Esophagus muscularis mucosa (tissue), 4 donors: ENCODE measurements at regions not wholly inside any gene's neighbourhood (a gene's known extent, or its start where the extent isn't known, plus 50 kb on each side); places are given as distances from the start of the nearest gene placed in this dataset.

Experiments used
- DNase-seq: peaks from one replicate; pipeline ENCODE4 v3.0.0-alpha.2; 2017; ENCODE audit errors: extremely low spot score
- H3K27ac ChIP-seq, 4 donors: fragments of 200-600 bp; sonication (generic); replicated peaks in 1 of 4; 1 replicate in 3 of 4; 2 replicates in 1 of 4; pipeline ENCODE4 v1.5.1; 2016 to 2019; ENCODE audit warnings: mild to moderate bottlenecking in 1 of 4
- H3K27me3 ChIP-seq, 4 donors: fragments of 200-600 bp; sonication (generic); one replicate each; pipeline versions ENCODE4 v1.5.1 to v1.6.0; 2016 to 2019
- H3K36me3 ChIP-seq, 4 donors: fragments of 200-600 bp; sonication (generic); one replicate each; pipeline ENCODE4 v1.5.1; 2016 to 2019
- H3K4me1 ChIP-seq, 4 donors: fragments of 200-600 bp; sonication (generic); one replicate each; pipeline ENCODE4 v1.5.1; 2016 to 2019
- H3K4me3 ChIP-seq, 4 donors: fragments of 200-600 bp; sonication (generic); 1 replicate in 2 of 4; 2 replicates in 2 of 4; pipeline ENCODE4 v1.5.1; 2016 to 2019; ENCODE audit warnings: mild to moderate bottlenecking in 4 of 4, moderate library complexity in 1 of 4
- H3K9me3 ChIP-seq, 4 donors: fragments of 200-600 bp; sonication (generic); 1 replicate in 3 of 4; 2 replicates in 1 of 4; pipeline ENCODE4 v1.5.1; 2016 to 2019
- EP300 ChIP-seq: sonication (generic); formaldehyde crosslinking; IDR thresholded peaks from one replicate; pipeline ENCODE4 v1.6.1; 2017; ENCODE audit warnings: antibody characterized with exemption
- POLR2A ChIP-seq: fragments of 450-650 bp; IDR thresholded peaks from one replicate; pipeline ENCODE4 v1.6.1; 2017; ENCODE audit warnings: antibody characterized with exemption, moderate library complexity, mild to moderate bottlenecking, low read depth
- POLR2AphosphoS5 ChIP-seq, 2 donors: sonication (generic); formaldehyde crosslinking; IDR thresholded peaks; one replicate each; pipeline ENCODE4 v1.6.1; 2017; ENCODE audit warnings: antibody characterized with exemption in 2 of 2
- WGBS: methylation state at CpG from one replicate; pipeline ENCODE4 v1.1.5; 2018; 5-methylcytosine and 5-hydroxymethylcytosine counted together
- intact Hi-C: fragments of 100-400 bp; cut with DNase I; formaldehyde crosslinking; loops from one replicate; pipeline ENCODE4 v1.15.1; 2023
- TF ChIP-seq, protein P1 (sequence below), 3 experiments: fragments of 200-600 bp in 2 of 3; fragments of 450-650 bp in 1 of 3; sonication (generic) in 2 of 3; IDR thresholded peaks; one replicate each; pipeline ENCODE4 v1.5.1; 2017 to 2019; ENCODE audit warnings: antibody characterized with exemption in 3 of 3, mild to moderate bottlenecking in 2 of 3, moderate library complexity in 1 of 3

DNA sequence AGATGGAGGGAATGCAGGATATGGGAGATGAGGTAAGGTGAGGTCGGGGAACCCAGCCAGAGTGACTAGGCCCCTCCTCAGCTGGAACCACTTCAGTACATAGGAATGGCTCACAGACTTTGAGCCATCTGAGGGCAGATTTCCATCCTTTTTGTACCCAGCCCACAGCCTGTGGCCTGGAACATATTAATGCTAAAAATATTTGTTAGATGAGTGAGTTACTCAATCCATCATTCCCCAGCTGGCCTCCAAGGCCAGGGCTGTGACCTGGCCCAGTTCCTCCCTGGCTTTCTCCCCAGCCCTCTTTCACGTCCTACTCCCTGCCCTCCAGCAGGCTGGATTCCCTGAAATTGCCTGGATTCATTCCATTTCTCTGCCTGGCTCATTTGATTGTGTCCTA, 57.2 kb upstream of the PRDM11 start:
- TF ChIP-seq POLR2A (no peak), EP300 (peak; percentile 57), POLR2AphosphoS5 (IDR thresholded peaks at IDR 0.05) (peak; percentile 76 to 85)
- TF ChIP-seq, protein P1, sequence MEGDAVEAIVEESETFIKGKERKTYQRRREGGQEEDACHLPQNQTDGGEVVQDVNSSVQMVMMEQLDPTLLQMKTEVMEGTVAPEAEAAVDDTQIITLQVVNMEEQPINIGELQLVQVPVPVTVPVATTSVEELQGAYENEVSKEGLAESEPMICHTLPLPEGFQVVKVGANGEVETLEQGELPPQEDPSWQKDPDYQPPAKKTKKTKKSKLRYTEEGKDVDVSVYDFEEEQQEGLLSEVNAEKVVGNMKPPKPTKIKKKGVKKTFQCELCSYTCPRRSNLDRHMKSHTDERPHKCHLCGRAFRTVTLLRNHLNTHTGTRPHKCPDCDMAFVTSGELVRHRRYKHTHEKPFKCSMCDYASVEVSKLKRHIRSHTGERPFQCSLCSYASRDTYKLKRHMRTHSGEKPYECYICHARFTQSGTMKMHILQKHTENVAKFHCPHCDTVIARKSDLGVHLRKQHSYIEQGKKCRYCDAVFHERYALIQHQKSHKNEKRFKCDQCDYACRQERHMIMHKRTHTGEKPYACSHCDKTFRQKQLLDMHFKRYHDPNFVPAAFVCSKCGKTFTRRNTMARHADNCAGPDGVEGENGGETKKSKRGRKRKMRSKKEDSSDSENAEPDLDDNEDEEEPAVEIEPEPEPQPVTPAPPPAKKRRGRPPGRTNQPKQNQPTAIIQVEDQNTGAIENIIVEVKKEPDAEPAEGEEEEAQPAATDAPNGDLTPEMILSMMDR (IDR thresholded peaks at IDR 0.05), result no peak
- peaks cover 39 to 65% (median 60%) of the 10 kb centered on the region in 4 donors for H3K4me1 ChIP-seq
- DNase-seq, result peak; percentile 97
- no peaks in the 10 kb centered on the region for H3K27me3 ChIP-seq
- 32% methylated on average over 2 of the region's 2 CpGs for WGBS
- H3K36me3 ChIP-seq, result no peaks in the 10 kb centered on the region
- intact Hi-C loops, result no loop called here
- H3K27ac ChIP-seq, result peak overlapping the region; percentile 72 to 85 (median 76)
- no peaks in the 10 kb centered on the region for H3K9me3 ChIP-seq
- H3K4me3 ChIP-seq, result no peak overlapping the region

DNA sequence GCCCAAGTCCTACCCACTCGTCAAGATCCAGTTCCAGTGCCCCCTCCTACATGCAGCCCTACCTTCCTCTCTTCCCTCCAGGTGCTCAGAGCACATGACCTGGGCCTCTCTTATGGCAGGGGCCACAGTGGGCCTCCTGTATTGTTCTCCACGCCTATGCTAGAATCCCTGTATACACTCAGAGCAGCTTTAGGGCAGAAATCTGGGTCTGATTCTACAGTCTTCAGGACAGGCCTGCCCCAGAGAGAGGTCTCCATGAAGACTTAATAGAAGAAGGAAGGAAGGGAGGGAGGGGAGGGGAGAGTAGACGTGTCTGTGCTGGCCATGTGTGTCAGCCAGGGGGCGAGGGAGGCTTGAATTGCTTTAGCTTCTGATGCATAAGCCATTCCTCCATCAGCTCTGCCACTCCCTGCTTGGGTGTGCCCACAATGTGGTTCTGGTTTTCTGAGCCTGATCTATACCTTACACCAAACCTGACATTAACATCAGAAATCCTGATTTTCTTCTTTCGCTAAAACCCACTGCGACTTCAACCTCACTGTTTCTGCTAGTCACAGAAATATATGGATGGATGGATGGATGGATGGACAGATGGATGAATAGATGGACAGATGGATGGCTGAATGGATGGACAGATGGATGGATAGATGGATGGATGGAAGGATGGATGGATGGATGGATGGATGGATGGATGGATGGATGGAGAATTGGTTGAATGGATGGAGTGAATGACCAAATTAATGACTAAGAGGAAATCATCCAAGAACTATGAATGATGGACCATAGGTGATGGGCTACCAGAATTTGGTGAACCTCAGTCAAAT, 56.6 kb upstream of the PRDM11 start:
- intact Hi-C loops, result no loop called here
- WGBS, result 51% methylated on average over 6 of the region's 6 CpGs
- Histone ChIP-seq H3K4me1 (peaks cover 39 to 65% (median 60%) of the 10 kb centered on the region in 4 donors), H3K27ac (peak overlapping the region; percentile 72 to 85 (median 76)), H3K4me3 (no peak overlapping the region), H3K36me3 (no peaks in the 10 kb centered on the region), H3K27me3 (no peaks in the 10 kb centered on the region), H3K9me3 (no peaks in the 10 kb centered on the region)
- TF ChIP-seq POLR2AphosphoS5 (IDR thresholded peaks at IDR 0.05), result no peak
- TF ChIP-seq, protein P1 (IDR thresholded peaks at IDR 0.05), result peak in 1 of 3 experiments; percentile 8
- DNase-seq, result no peak

DNA sequence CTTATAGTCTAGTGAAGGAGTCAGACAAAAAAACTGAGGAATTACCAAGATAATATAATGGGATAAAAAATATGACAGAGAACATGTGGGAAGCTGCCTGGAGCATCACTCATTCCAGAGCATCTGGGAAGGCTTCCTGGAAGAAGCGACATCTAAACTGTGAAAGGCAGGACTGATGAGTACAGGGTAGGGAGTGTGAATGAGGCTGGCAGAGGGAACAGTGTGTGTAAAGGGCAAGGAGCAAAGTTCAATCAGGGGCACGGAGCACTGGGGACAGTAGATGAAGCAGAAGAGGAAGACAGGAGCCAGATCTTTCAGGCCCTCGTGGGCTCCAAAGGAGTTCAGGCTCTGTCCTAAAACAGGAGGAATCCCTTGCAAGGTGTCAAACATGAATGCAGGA, 55.8 kb upstream of the PRDM11 start:
- no peaks in the 10 kb centered on the region for H3K36me3 ChIP-seq
- no peak overlapping the region for H3K4me3 ChIP-seq
- WGBS, result 76% methylated on average over 3 of the region's 3 CpGs
- peaks cover 39 to 65% (median 60%) of the 10 kb centered on the region in 4 donors for H3K4me1 ChIP-seq
- no peaks in the 10 kb centered on the region for H3K27me3 ChIP-seq
- intact Hi-C loops, result no loop called here
- TF ChIP-seq EP300 (no peak), POLR2AphosphoS5 (IDR thresholded peaks at IDR 0.05) (no peak), POLR2A (no peak)
- TF ChIP-seq, protein P1 (IDR thresholded peaks at IDR 0.05), result no peak
- no peak for DNase-seq
- H3K27ac ChIP-seq, result peak overlapping the region in 3 of 4 donors; percentile 44 to 85 (median 75)
- no peaks in the 10 kb centered on the region for H3K9me3 ChIP-seq

DNA sequence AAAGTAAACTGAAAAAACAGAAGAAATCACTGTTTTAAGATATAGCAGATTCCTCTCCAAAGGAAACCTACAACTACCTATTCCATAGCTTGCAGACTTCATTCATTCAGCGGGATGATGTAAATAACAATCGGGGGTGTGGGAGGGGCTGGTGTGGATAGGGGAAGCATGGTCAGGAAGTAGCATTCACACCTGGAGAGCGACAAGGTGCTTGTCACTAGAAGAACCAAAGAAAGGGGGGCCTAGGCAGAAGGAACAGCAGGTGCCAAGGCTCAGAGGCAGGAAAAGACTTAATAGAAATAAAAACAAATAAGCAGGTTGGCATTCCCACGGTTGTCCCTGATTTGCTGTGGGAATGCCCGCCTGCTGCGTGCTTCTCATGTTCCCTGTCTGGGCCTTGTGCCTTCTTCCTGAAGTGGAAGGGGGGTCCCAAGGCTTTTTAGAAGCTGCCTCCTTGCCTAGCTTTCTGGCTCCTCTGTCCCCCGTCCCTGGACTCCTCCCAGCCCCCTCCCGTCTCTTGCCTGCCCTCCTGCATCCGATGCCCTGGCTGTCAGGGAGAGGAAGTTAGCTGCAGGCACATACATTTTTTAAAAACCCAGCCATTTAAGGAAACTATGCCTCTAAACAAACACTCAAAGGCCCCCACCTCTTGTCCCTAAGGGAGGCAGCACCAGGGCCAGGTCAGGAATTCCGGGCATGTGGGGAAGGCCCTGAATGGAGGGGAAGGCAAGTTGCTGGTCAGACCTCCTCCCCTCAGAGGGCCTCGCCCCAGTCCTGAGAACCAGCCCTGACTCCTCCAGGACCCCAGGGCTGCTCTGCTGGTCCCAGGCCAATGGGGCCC, 54.7 kb upstream of the PRDM11 start:
- Histone ChIP-seq H3K27me3 (no peaks in the 10 kb centered on the region), H3K36me3 (no peaks in the 10 kb centered on the region), H3K9me3 (no peaks in the 10 kb centered on the region), H3K27ac (peak overlapping the region in 1 of 4 donors; percentile 8), H3K4me1 (peaks cover 36 to 59% (median 54%) of the 10 kb centered on the region in 4 donors), H3K4me3 (no peak overlapping the region)
- intact Hi-C loops, result no loop called here
- no peak for DNase-seq
- 69% methylated on average over 11 of the region's 11 CpGs for WGBS
- TF ChIP-seq, protein P1 (IDR thresholded peaks at IDR 0.05), result no peak
- TF ChIP-seq POLR2A (no peak), POLR2AphosphoS5 (IDR thresholded peaks at IDR 0.05) (no peak), EP300 (no peak)
